HG02938 (cell line): ENCODE measurements at regions not wholly inside any gene's neighbourhood (a gene's known extent, or its start where the extent isn't known, plus 50 kb on each side); places are given as distances from the start of the nearest gene placed in this dataset.
"Not testable (repeated sequence)": the region's sequence is repeated elsewhere in the genome, so short reads cannot be mapped to it uniquely, and the experiment has no call there.

Source experiments
- ATAC-seq: cut with Tn5 transposase; IDR thresholded peaks from one replicate; pipeline ENCODE4 v1.9.1; 2021; ENCODE audit warnings: mild to moderate bottlenecking, moderate library complexity; ENCODE audit not compliant: unreplicated experiment

- ATAC-seq, result peak; percentile 60
Observed at GRCh38 chr1:185681034-185681633, 53.1 kb upstream of the HMCN1 start.

GRCh38 chr1:185680453-185680852 lies 53.7 kb upstream of the HMCN1 start:
- no peak for ATAC-seq

- ATAC-seq, result no peak
Observed at GRCh38 chr1:185679220-185679619, 55.0 kb upstream of the HMCN1 start.

GRCh38 chr1:185676969-185677368 lies 57.2 kb upstream of the HMCN1 start:
- no peak for ATAC-seq

GRCh38 chr1:185674201-185674600 lies 60.0 kb upstream of the HMCN1 start:
- no peak for ATAC-seq

GRCh38 chr1:185672719-185673360 lies 61.4 kb upstream of the HMCN1 start:
- ATAC-seq, result no peak

GRCh38 chr1:185670187-185670627 lies 64.0 kb upstream of the HMCN1 start:
- peak; percentile 41 for ATAC-seq

GRCh38 chr1:185668013-185668412 lies 66.2 kb upstream of the HMCN1 start:
- ATAC-seq, result no peak

GRCh38 chr1:185666582-185666981 lies 67.6 kb upstream of the HMCN1 start:
- no peak for ATAC-seq

- no peak for ATAC-seq
Observed at GRCh38 chr1:185663771-185664296, 70.4 kb upstream of the HMCN1 start.

- ATAC-seq, result no peak
Observed at GRCh38 chr1:185663332-185663731, 70.9 kb upstream of the HMCN1 start.

GRCh38 chr1:185661971-185662370 lies 72.2 kb upstream of the HMCN1 start:
- no peak for ATAC-seq

- no peak for ATAC-seq
Observed at GRCh38 chr1:185656663-185657062, 77.5 kb upstream of the HMCN1 start.

- ATAC-seq, result no peak
Observed at GRCh38 chr1:185654952-185655314, 79.3 kb upstream of the HMCN1 start.

GRCh38 chr1:185654199-185654951 lies 79.8 kb upstream of the HMCN1 start:
- ATAC-seq, result no peak

- no peak for ATAC-seq
Observed at GRCh38 chr1:185653615-185654014, 80.6 kb upstream of the HMCN1 start.

GRCh38 chr1:185652348-185652747 lies 81.8 kb upstream of the HMCN1 start:
- no peak for ATAC-seq

- ATAC-seq, result no peak
Observed at GRCh38 chr1:185650602-185651230, 83.5 kb upstream of the HMCN1 start.

GRCh38 chr1:185648858-185649589 lies 85.2 kb upstream of the HMCN1 start:
- ATAC-seq, result no peak

- ATAC-seq, result not testable (repeated sequence)
Observed at GRCh38 chr1:185647597-185648267, 86.5 kb upstream of the HMCN1 start.
